IPS DF 6.9 (cell line): ENCODE measurements at regions not wholly inside any gene's neighbourhood (a gene's known extent, or its start where the extent isn't known, plus 50 kb on each side); places are given as distances from the start of the nearest gene placed in this dataset.

Experiments used
- DNase-seq: peaks from one replicate; pipeline ENCODE4 v3.0.0-alpha.2; 2013; ENCODE audit warnings: low read depth, low spot score
- H3K27ac ChIP-seq: one replicate; pipeline ENCODE4 v1.5.1; 2013; ENCODE audit warnings: low read length, control low read depth
- H3K27me3 ChIP-seq: 2 replicates; pipeline ENCODE4 v1.6.1; 2013; ENCODE audit warnings: mild to moderate bottlenecking, low read length; ENCODE audit not compliant: control insufficient read depth, insufficient read depth
- H3K36me3 ChIP-seq: 2 replicates; pipeline ENCODE4 v1.6.1; 2013; ENCODE audit warnings: low read length; ENCODE audit not compliant: control insufficient read depth, insufficient read depth
- H3K4me1 ChIP-seq: 2 replicates; pipeline ENCODE4 v1.6.1; 2013; ENCODE audit warnings: low read length; ENCODE audit not compliant: control insufficient read depth, insufficient read depth
- H3K4me3 ChIP-seq: 2 replicates; pipeline ENCODE4 v1.5.1; 2013; ENCODE audit warnings: mild to moderate bottlenecking, low read length
- H3K9me3 ChIP-seq: 2 replicates; pipeline ENCODE4 v1.6.1; 2013; ENCODE audit warnings: low read length, inconsistent platforms; ENCODE audit not compliant: control insufficient read depth, insufficient read depth
- WGBS: extraction: QIAGEN DNeasy Blood & Tissue Kit; methylation state at CpG from one replicate; pipeline ENCODE4 v1.1.7; 2013; ENCODE audit warnings: mixed read lengths, missing lambda C conversion rate; ENCODE audit not compliant: insufficient read length, insufficient coverage; 5-methylcytosine and 5-hydroxymethylcytosine counted together

DNA sequence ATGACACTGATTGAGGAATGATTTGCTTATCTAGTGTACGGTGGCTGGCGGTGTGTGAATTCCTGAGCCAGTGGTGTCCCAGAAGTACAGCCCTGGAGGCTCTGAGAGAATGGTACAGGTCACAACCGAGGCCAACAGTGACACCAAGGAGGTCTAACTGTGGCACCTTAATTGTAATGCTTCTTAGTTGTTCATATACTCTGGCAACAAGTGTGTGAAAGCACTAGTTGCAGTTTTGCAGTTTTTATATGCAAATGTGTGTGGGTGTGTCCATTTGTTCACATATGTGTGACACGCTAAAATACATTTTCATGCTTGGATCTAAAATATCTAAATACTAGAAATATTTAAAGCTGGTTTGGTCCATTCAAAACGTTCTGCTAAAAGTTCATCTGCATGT, 185.3 kb upstream of the FMN2 start:
- Histone ChIP-seq H3K36me3 (no peaks in the 10 kb centered on the region), H3K4me1 (no peaks in the 10 kb centered on the region), H3K27ac (no peak overlapping the region), H3K9me3 (no peaks in the 10 kb centered on the region), H3K27me3 (no peaks in the 10 kb centered on the region), H3K4me3 (no peak overlapping the region)
- no peak for DNase-seq
- no CpG with 5 or more reads among the region's 5 CpGs for WGBS

DNA sequence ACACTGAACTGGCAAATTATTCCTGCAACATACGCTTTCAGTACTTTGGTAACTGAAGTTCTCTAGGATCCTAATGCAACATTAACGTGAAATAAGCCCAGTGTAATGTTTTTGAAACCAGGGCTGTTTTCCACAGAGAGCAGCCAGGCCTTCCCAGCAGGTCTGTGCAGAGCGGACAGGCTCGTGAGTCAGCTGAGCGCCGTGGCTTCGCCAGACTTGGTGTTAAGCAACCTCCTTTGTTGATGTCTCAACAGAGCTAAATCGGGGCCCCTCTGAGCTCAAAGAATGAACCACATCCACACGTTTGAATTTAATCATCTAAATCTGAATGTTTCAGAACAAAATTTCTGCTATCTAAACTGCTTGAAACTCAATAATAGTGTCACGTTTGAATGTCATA, 181.8 kb upstream of the FMN2 start:
- no peaks in the 10 kb centered on the region for H3K9me3 ChIP-seq
- no peaks in the 10 kb centered on the region for H3K27me3 ChIP-seq
- H3K4me3 ChIP-seq: no peak overlapping the region
- WGBS: no CpG with 5 or more reads among the region's 10 CpGs
- H3K4me1 ChIP-seq: peaks cover 1% of the 10 kb centered on the region; the same call in 1 of the 2 replicates
- no peak for DNase-seq
- no peak overlapping the region for H3K27ac ChIP-seq
- no peaks in the 10 kb centered on the region for H3K36me3 ChIP-seq

- Histone ChIP-seq H3K27me3 (no peaks in the 10 kb centered on the region), H3K27ac (no peak overlapping the region), H3K4me3 (no peak overlapping the region), H3K9me3 (no peaks in the 10 kb centered on the region), H3K4me1 (peaks cover 3% of the 10 kb centered on the region; the same call in 1 of the 2 replicates), H3K36me3 (no peaks in the 10 kb centered on the region)
- no peak for DNase-seq
- WGBS: no CpG with 5 or more reads among the region's 6 CpGs
Measured at GRCh38 chr1:239912471-239912870, 179.2 kb upstream of the FMN2 start.

DNA sequence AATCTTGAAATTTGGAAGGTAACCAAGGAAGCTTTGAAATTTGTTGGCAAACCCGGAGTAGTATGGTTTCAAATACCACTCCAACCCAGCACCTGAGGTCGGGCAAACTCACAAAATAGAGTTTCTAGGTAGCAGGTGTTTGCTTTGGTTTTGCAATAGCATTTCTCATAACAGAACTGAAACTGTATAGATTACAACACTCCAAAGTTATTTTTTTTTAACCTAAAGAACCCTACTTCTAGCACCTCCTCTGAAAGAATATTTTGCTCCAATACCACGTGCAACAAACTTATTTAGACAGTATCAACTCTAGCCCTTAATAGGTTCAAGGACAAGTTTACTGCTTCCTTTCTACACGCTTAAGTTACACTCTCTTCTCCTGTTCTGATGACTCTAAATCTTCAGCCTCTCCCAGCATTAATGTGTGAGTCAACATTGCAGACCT, 178.5 kb upstream of the FMN2 start:
- WGBS: no CpG with 5 or more reads among the region's 4 CpGs
- Histone ChIP-seq H3K4me3 (no peak overlapping the region), H3K27ac (no peak overlapping the region), H3K27me3 (no peaks in the 10 kb centered on the region), H3K36me3 (no peaks in the 10 kb centered on the region), H3K9me3 (no peaks in the 10 kb centered on the region), H3K4me1 (peaks cover 3% of the 10 kb centered on the region; the same call in 1 of the 2 replicates)
- no peak for DNase-seq

DNA sequence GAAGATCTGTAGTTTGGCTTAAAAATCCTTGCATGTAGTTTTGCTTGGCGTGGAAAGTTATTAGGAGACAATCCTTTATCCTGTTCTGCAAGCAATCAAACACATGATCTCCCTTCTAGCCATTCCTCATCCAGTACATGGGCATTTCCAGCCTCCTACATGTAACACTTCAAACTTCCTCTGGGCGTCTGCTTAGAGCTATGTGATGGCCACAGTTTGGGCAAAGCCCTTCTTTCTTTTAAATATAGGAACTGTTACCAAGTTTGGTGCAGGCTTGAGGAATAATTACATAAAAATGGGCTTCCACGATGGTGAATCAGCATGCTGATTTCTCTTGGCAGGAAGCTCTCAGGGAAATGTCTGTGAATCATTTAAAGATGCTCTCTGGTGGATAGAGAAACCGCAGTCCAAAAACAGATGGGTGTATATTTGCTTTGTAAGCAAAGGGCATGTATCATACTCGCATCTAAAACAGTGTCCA, 176.9 kb upstream of the FMN2 start:
- Histone ChIP-seq H3K27me3 (no peaks in the 10 kb centered on the region), H3K27ac (no peak overlapping the region), H3K4me3 (no peak overlapping the region), H3K36me3 (no peaks in the 10 kb centered on the region), H3K9me3 (no peaks in the 10 kb centered on the region), H3K4me1 (peaks cover 3% of the 10 kb centered on the region; the same call in 1 of the 2 replicates)
- WGBS: no CpG with 5 or more reads among the region's 5 CpGs
- no peak for DNase-seq

DNA sequence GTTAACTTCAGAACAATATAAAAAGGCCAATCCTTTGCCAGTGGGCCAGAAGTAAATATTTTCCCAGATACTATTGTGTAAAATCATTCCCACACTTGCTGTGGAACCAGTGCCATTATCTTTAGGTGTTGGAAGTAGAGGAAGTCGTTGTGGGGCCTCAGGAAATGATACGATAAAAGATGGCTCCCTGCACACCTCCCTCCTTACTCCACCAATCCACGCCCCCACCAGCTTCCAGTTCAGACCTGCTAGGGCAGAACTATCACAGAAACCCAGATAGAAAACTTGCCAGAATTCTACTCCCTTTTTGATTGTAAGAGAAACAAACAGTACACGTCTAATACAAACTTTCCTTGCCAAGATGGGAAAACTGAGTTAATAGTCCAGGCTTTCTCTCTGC, 173.0 kb upstream of the FMN2 start:
- Histone ChIP-seq H3K36me3 (no peaks in the 10 kb centered on the region), H3K9me3 (no peaks in the 10 kb centered on the region), H3K4me1 (peaks cover 4% of the 10 kb centered on the region; the same call in 1 of the 2 replicates), H3K4me3 (no peak overlapping the region), H3K27ac (no peak overlapping the region), H3K27me3 (no peaks in the 10 kb centered on the region)
- no peak for DNase-seq
- no CpG with 5 or more reads among the region's 4 CpGs for WGBS

DNA sequence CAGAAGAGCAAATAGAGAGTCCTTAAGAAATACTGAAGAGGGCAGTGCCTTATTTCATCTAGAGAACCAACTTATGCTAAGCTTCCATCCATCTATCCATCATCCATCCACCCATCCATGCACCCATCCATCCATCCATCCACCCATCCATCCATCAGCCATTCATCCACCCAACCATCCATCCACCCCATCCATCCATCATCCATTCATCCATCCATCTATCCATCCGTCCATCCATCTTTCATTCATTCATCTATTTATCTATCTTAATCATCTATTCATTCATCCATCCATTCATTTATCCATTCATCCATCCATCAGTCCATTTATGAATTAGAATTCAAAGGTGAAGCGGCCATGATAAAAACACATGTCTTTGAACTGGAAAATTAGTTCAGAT, 171.5 kb upstream of the FMN2 start:
- no peak for DNase-seq
- no peak overlapping the region for H3K4me3 ChIP-seq
- no peaks in the 10 kb centered on the region for H3K27me3 ChIP-seq
- H3K4me1 ChIP-seq: 0 out of 2 replicates have a peak, but pooled peaks cover 1% of the 10 kb centered on the region
- no peaks in the 10 kb centered on the region for H3K36me3 ChIP-seq
- no peak overlapping the region for H3K27ac ChIP-seq
- WGBS: 100% methylated on average over 1 of the region's 2 CpGs
- no peaks in the 10 kb centered on the region for H3K9me3 ChIP-seq

GRCh38 chr1:239922778-239923522, 168.7 kb upstream of the FMN2 start:
- 0 out of 2 replicates have a peak, but pooled peaks cover 1% of the 10 kb centered on the region for H3K4me1 ChIP-seq
- H3K27me3 ChIP-seq: no peaks in the 10 kb centered on the region
- H3K36me3 ChIP-seq: no peaks in the 10 kb centered on the region
- no CpG with 5 or more reads among the region's 4 CpGs for WGBS
- no peak for DNase-seq
- H3K4me3 ChIP-seq: no peak overlapping the region
- peaks cover 1% of the 10 kb centered on the region; the same call in 1 of the 2 replicates for H3K9me3 ChIP-seq
- H3K27ac ChIP-seq: no peak overlapping the region

DNA sequence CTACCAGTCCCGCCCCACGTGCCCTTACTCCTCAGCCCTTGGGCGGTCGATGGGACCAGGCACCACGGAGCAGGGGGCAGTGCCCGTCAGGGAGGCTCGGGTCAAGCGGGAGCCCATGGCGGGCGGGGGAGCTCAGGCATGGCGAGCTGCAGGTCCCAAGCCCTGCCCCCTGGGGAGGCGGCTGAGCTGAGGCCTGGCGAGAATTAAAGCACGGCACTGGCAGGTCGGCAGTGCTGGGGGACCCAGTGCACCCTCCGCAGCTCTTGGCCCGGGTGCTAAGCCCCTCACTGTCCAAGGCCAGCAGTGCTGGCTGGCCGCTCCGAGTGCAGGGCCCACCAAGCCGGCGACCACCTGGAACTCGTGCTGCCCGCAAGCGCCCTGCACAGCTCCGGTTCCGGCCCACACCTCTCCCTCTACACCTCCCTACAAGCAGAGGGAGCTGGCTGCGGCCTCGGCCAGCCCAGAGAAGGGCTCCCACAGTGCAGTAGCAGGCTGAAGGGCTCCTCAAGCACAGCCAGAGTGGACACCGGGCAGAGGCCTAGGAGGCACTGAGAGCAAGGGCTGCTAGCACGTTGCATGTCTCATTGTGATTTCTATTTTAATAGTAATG, 166.8 kb upstream of the FMN2 start:
- H3K36me3 ChIP-seq: no peaks in the 10 kb centered on the region
- WGBS: no CpG with 5 or more reads among the region's 30 CpGs
- H3K4me3 ChIP-seq: no peak overlapping the region
- DNase-seq: no peak
- no peaks in the 10 kb centered on the region for H3K27me3 ChIP-seq
- peaks cover 1% of the 10 kb centered on the region; the same call in 1 of the 2 replicates for H3K9me3 ChIP-seq
- 0 out of 2 replicates have a peak, but pooled peaks cover 1% of the 10 kb centered on the region for H3K4me1 ChIP-seq
- H3K27ac ChIP-seq: no peak overlapping the region

GRCh38 chr1:239926184-239926583, 165.5 kb upstream of the FMN2 start:
- Histone ChIP-seq H3K4me1 (0 out of 2 replicates have a peak, but pooled peaks cover 1% of the 10 kb centered on the region), H3K27ac (no peak overlapping the region), H3K27me3 (no peaks in the 10 kb centered on the region), H3K36me3 (no peaks in the 10 kb centered on the region), H3K4me3 (no peak overlapping the region), H3K9me3 (peaks cover 1% of the 10 kb centered on the region; the same call in 1 of the 2 replicates)
- whole genome bisulfite sequencing: no CpG with 5 or more reads among the region's 3 CpGs
- DNase-seq: no peak
